HG03025 (cell line): ENCODE measurements at regions not wholly inside any gene's neighbourhood (a gene's known extent, or its start where the extent isn't known, plus 50 kb on each side); places are given as distances from the start of the nearest gene placed in this dataset.

Experiments
- ATAC-seq: cut with Tn5 transposase; IDR thresholded peaks from one replicate; pipeline ENCODE4 v1.9.1; 2021; ENCODE audit warnings: mild to moderate bottlenecking, moderate library complexity; ENCODE audit not compliant: unreplicated experiment, low FRiP score

- no peak for ATAC-seq
These were observed 270.8 kb downstream of the CBLN1 start for GRCh38 chr16:49010879-49011278.

- no peak for ATAC-seq
These were observed 271.2 kb downstream of the CBLN1 start for GRCh38 chr16:49010396-49010795.

DNA sequence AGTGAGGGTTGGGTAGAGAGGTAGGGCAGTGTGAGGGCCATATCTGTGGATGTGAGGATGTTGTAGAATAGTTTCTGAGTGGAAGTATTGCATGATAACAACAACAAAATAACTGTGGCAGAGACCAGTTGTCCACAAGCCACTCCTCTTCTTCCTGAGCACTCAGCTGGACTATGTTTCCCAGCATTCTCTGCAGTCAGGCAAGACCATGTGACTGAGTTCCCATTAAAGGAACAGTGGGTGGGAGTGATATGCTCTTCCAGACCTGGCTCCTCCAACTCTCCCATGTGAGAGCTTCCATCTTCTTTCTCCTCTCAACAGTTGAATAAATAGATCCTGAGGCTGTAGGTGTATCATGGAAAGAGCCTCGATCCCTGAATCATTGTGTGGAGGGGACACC, 272.4 kb downstream of the CBLN1 start:
- no peak for ATAC-seq

DNA sequence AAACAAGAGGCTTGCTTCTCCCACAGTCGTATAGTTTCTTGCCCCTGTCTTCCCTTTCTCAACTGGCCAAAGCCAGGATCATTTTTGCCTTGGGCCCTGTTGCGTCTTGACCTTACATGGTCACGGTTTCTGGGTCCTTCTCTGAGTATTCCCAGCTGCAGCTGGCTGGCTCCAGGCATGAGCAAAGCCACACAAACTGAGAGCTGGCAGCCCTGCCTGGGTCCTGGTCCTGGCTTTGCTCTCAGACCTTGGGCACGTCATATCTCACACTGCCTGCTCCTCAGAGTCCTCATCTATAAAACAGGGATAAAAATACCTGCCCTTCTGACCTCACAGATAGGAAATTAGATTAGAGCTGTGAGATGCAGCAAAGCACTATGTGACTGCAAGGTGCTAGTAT, 277.6 kb downstream of the CBLN1 start:
- no peak for ATAC-seq

- ATAC-seq = no peak
These were observed 278.6 kb downstream of the CBLN1 start for GRCh38 chr16:49003022-49003421.

DNA sequence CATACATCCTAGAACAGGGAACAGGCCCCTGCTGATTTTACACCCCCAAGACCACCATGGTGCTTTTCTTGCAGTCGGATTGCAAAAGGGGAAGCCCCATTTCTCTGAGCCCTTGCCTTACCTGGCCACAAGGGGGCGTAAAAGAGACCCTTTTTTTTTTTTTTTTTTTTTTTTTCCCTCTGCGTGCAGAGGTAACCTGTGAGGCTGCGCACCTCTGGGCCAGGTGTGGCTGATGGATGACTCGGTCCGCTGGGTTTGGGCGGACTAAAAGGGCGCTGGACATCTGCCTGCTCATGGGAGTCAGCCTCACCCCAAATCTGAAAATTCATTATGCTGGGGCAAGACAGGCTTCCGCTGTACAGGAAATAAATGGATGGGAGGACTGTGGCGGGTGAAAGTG, 281.0 kb downstream of the CBLN1 start:
- ATAC-seq = no peak

DNA sequence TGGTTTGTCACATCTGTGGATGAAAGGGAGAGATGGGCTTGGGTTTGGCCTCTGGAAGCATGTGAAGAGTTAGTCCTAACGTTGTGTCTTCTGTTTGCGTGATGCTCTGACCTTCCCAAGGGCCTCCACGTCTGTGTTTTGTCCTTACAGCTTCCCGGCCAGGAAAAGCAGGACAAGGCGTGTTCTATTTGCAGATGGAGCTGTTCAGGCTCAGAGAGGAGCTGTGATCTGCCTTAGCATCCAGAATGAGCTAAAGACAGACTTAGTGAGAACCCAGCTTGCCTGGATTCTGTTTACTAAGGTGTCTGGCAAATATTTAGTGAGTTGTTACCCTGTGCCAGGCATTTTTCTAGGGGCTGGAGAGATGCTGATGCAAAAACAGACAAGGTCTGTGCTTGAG, 282.1 kb downstream of the CBLN1 start:
- ATAC-seq = no peak

DNA sequence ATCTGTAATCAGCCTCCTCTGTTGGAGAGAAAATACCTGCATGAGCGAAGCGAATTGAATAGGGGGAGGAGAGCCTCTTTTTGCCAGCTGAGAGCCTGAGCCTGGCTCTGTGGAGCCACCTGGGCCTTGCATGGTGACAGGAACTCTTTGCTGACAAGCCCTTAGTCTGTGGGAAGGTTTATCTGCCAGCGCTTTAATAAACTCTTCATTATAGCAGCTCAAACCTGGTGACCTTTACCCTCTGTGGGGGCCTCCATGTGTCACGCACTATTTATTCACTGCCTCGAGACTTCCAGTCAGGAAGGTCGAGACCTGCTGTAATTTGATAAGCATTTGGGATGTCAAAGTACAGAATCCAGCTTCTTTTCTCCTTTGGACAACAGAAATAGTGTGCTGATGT, 282.6 kb downstream of the CBLN1 start:
- ATAC-seq = no peak

- ATAC-seq = no peak
These were observed 283.7 kb downstream of the CBLN1 start for GRCh38 chr16:48997946-48998345.

GRCh38 chr16:48997081-48997615, 284.5 kb downstream of the CBLN1 start:
- no peak for ATAC-seq

GRCh38 chr16:48978501-48978900, 303.1 kb downstream of the CBLN1 start:
- ATAC-seq = no peak

GRCh38 chr16:48972236-48972635, 309.4 kb downstream of the CBLN1 start:
- no peak for ATAC-seq

DNA sequence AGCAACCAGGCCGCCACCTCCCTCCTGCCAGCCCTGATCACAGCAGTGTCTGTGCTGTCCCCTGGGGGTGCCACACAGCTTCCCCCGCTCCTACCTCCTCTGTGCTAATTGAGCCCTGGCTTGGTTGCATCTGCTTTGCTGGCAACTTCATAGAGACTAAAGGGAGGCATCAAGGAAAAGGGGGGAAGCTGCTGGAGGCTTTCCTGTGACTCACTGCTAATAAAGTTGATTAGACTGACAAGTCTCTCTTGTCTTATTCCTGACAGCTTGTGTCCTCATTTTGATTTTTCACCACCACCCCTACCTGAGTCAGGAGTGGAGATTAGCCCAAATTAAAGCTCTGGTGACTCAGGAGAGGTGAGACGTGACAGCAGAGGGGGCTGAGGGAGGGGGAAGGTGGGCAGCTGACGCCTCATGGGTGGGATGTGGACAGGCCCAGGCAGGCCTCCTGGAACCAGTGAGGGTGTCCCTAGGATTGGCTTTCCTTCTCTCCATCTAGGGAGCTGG, 310.0 kb downstream of the CBLN1 start:
- no peak for ATAC-seq

DNA sequence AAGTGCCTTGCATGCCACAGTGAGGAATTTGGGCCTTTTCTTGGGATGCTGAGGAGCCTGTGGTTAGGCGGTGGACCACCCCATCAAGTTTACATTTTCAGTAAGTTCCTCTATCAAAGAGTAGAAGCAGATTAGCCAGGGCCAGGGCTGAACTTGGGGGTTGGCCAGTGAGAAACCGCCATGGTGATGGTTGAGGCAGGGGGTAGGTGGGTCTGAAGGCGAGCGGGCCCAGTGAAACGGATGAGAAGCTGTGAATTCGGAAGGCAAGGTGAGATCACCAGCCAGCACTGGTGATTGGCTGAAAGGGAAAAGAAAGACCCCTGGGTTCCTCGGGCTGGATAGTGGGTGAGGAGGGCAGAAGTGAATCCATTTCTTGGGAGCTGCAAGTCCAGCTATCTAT, 311.4 kb downstream of the CBLN1 start:
- no peak for ATAC-seq

GRCh38 chr16:48969611-48970010, 312.0 kb downstream of the CBLN1 start:
- no peak for ATAC-seq

GRCh38 chr16:48965386-48965785, 316.3 kb downstream of the CBLN1 start:
- ATAC-seq = no peak

- no peak for ATAC-seq
These were observed 317.6 kb downstream of the CBLN1 start for GRCh38 chr16:48963901-48964615.

DNA sequence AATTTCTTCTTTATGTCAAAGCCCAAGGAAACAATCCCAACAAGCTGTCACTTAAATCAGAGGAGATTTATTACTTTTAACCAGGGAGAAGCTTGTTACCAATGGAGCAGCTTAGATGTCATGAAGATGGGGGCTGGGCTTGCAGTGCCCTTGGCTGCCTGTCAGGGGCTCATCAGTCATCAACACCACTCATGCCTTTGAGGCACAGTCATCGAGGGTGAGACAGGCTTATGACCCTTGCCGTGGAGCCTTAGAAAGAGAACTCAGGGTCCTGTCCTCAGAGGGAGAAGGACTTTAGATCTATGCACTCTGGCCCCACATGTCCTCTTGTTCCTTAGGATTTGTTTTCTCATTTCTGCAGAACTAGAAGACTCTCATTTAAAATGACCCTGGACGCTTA, 318.3 kb downstream of the CBLN1 start:
- ATAC-seq = no peak

- ATAC-seq = no peak
These were observed 320.1 kb downstream of the CBLN1 start for GRCh38 chr16:48961546-48961945.

- no peak for ATAC-seq
These were observed 320.8 kb downstream of the CBLN1 start for GRCh38 chr16:48960830-48961229.

GRCh38 chr16:48959747-48960146, 321.9 kb downstream of the CBLN1 start:
- ATAC-seq = no peak

GRCh38 chr16:48959204-48959603, 322.4 kb downstream of the CBLN1 start:
- no peak for ATAC-seq
